HFFc6 (cell line): ENCODE measurements at regions not wholly inside any gene's neighbourhood (a gene's known extent, or its start where the extent isn't known, plus 50 kb on each side); places are given as distances from the start of the nearest gene placed in this dataset.

Experiments
- DNase-seq: peaks from one replicate; pipeline ENCODE4 v3.0.0-alpha.2; 2018
- H3K27ac Mint-ChIP-seq: 2 replicates; pipeline ENCODE4 v1.8.0; 2020; ENCODE audit warnings: mild to moderate bottlenecking, mixed read lengths
- H3K27me3 Mint-ChIP-seq: 2 replicates; pipeline ENCODE4 v1.8.0; 2021; ENCODE audit warnings: mild to moderate bottlenecking, moderate library complexity, mixed read lengths; ENCODE audit not compliant: insufficient read depth
- H3K36me3 Mint-ChIP-seq: 2 replicates; pipeline ENCODE4 v1.8.0; 2021; ENCODE audit warnings: low read depth, mixed read lengths
- H3K4me1 Mint-ChIP-seq: 2 replicates; pipeline ENCODE4 v1.8.0; 2020; ENCODE audit warnings: low read depth, mixed read lengths
- H3K4me3 Mint-ChIP-seq: 2 replicates; pipeline ENCODE4 v1.8.0; 2020; ENCODE audit warnings: mild to moderate bottlenecking, moderate library complexity, mixed read lengths
- H3K9me3 Mint-ChIP-seq: 2 replicates; pipeline ENCODE4 v1.8.0; 2020; ENCODE audit warnings: mild to moderate bottlenecking, mixed read lengths
- TF ChIP-seq, protein P1 (sequence below): fragments of 200-600 bp; sonication (generic); IDR thresholded peaks from 2 replicates; pipeline ENCODE4 v1.5.0; 2021; ENCODE audit warnings: antibody characterized with exemption, mild to moderate bottlenecking

DNA sequence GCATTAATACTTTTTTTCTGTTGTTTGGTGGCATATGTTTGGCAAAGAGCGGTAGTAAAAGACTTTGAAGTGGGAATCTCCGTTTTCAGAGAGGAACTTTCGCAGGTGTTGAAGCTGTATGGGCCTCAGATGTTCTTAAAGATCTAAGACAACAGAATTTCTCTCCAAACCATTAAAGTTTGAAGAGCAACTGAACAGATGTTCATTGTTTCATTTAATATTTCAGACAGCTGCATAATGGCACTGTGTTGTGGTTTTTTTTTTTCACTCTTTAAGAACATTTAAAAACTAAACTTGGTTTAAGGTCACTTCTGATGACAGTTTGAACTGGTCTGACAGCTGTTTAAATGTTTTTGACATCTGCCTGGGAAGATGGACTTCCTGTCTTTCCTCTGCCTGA lies 882.7 kb upstream of the PCDH10 start:
- Mint-ChIP-seq H3K4me3 (no peak overlapping the region), H3K4me1 (no peaks in the 10 kb centered on the region), H3K27ac (no peak overlapping the region), H3K9me3 (no peaks in the 10 kb centered on the region), H3K27me3 (no peaks in the 10 kb centered on the region), H3K36me3 (no peaks in the 10 kb centered on the region)
- no peak for DNase-seq
- TF ChIP-seq, protein P1, sequence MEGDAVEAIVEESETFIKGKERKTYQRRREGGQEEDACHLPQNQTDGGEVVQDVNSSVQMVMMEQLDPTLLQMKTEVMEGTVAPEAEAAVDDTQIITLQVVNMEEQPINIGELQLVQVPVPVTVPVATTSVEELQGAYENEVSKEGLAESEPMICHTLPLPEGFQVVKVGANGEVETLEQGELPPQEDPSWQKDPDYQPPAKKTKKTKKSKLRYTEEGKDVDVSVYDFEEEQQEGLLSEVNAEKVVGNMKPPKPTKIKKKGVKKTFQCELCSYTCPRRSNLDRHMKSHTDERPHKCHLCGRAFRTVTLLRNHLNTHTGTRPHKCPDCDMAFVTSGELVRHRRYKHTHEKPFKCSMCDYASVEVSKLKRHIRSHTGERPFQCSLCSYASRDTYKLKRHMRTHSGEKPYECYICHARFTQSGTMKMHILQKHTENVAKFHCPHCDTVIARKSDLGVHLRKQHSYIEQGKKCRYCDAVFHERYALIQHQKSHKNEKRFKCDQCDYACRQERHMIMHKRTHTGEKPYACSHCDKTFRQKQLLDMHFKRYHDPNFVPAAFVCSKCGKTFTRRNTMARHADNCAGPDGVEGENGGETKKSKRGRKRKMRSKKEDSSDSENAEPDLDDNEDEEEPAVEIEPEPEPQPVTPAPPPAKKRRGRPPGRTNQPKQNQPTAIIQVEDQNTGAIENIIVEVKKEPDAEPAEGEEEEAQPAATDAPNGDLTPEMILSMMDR, result no peak

DNA sequence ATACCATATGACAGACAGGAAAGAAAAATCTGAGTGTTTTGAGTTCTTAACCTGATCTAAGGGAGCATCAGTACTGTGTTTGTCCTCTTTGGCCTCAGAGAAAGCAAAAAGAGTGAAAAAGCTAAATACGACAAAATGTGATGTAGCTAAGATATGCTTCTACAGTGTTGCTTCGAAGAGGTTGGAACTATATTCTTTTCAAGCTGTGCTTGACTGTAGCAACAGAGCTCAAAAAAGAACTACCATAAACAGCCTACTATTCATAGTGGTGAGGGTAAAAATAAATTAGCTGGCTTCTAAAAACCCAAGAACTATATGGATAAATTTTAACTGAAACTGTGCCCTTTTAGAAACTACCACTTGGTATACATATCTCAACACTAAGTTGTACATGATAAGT lies 881.8 kb upstream of the PCDH10 start:
- H3K27me3 Mint-ChIP-seq, result no peaks in the 10 kb centered on the region
- H3K36me3 Mint-ChIP-seq, result no peaks in the 10 kb centered on the region

DNA sequence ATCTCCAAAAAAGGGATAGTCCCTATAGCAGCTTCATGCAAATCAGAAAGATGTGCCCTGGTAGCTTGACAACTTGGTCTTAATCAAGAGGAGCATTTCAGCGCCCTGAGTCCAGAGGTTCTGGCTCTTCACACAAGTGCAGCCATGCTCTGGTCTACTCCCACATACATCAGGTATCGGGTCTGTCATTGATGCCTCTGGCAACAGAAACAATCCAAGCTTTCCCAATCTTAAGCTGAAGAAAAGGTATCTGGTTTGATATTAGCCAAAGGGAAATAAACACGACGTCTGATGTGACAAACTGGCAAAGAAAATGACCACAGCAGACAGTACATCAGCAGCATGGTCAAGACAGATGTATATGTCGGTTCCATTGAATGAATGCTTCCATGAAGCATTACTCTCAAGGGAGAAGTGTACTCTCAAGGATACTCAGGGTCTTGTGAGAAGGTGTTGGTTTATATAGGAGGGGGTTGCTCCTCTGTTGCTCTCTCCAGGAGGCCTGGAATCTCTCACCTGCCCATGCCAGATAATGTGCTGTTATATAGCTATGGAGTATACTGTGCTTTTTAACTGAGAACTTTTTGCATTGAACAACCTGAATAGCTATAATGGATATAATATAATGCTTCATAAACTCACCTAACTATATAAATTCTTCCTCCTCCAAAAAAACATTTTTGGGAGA lies 879.6 kb upstream of the PCDH10 start:
- no peaks in the 10 kb centered on the region for H3K4me1 Mint-ChIP-seq
- peaks cover 7% of the 10 kb centered on the region; the same call in 1 of the 2 replicates for H3K9me3 Mint-ChIP-seq
- no peak for DNase-seq
- H3K36me3 Mint-ChIP-seq, result no peaks in the 10 kb centered on the region
- no peak overlapping the region for H3K4me3 Mint-ChIP-seq
- TF ChIP-seq, protein P1, result no peak
- no peak overlapping the region for H3K27ac Mint-ChIP-seq
- H3K27me3 Mint-ChIP-seq, result no peaks in the 10 kb centered on the region

More for the DNA sequence above, 881.8 kb upstream of the PCDH10 start:
- Mint-ChIP-seq H3K27ac (no peak overlapping the region), H3K4me3 (no peak overlapping the region), H3K4me1 (no peaks in the 10 kb centered on the region), H3K9me3 (peaks cover 5% of the 10 kb centered on the region; the same call in 1 of the 2 replicates)
- TF ChIP-seq, protein P1, result no peak
- DNase-seq, result no peak

DNA sequence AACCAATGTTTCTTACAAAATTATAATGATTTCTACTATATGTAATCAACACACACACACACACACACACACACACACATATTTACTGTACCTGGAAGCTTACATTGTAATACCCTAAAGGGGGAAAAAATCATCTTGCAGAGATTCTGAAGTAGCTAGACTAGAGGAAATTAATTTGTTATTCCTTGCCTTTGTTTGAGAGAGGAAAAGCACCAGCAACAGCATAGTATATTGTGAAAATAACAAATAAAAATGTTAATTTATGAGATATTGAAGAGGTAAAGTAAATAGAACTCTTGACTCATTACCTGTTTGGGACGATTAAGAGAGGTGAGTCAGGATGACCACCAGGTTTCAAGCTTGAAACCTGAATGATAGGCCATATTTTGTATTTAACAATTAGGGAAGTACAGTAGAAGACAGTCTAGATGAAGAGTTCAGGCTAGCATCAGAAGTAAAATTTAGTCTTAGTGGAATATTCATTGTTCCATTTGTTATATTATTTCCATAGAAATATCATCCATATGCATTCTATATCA lies 873.4 kb upstream of the PCDH10 start:
- H3K27ac Mint-ChIP-seq, result no peak overlapping the region
- H3K27me3 Mint-ChIP-seq, result no peaks in the 10 kb centered on the region; the same call in 1 of the 2 replicates
- no peak overlapping the region for H3K4me3 Mint-ChIP-seq

DNA sequence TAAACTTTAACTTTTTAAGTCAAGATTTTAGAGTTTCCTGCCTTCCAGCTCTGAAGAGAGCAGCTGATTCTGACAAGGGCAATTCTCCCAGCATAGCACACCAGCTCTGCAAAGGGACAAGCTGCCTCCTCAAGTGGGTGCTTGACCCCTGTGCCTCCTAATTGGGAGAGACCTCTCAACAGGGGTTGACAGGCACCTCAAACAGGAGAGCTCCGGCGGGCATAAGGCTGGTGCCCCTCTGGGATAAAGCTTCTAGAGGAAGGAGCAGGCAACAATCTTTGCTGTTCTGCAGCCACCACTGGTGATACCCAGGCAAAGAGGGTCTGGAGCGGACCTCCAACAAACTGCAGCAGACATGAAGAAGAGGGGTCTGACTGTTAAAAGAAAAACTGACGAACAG lies 872.9 kb upstream of the PCDH10 start:
- peaks cover 7% of the 10 kb centered on the region; the same call in 1 of the 2 replicates for H3K9me3 Mint-ChIP-seq
- no peak overlapping the region for H3K4me3 Mint-ChIP-seq

More for the DNA sequence above, 873.4 kb upstream of the PCDH10 start:
- no peaks in the 10 kb centered on the region for H3K36me3 Mint-ChIP-seq
- no peak for DNase-seq
- H3K9me3 Mint-ChIP-seq, result peaks cover 7% of the 10 kb centered on the region; the same call in 1 of the 2 replicates
- no peaks in the 10 kb centered on the region for H3K4me1 Mint-ChIP-seq
- TF ChIP-seq, protein P1, result no peak

More for the DNA sequence above, 872.9 kb upstream of the PCDH10 start:
- Mint-ChIP-seq H3K27me3 (no peaks in the 10 kb centered on the region; the same call in 1 of the 2 replicates), H3K4me1 (no peaks in the 10 kb centered on the region), H3K36me3 (no peaks in the 10 kb centered on the region), H3K27ac (no peak overlapping the region)
- DNase-seq, result no peak
- TF ChIP-seq, protein P1, result no peak
